ENCODE measurements at regions not wholly inside any gene's neighbourhood (a gene's known extent, or its start where the extent isn't known, plus 50 kb on each side); places are given as distances from the start of the nearest gene placed in this dataset.
"Not testable (repeated sequence)": the region's sequence is repeated elsewhere in the genome, so short reads cannot be mapped to it uniquely, and the experiment has no call there.

- DNase-seq: no peak
These were observed 61.3 kb upstream of the EN2 start for GRCh38 chr7:155396661-155397060.

- not testable (repeated sequence) for DNase-seq
These were observed 59.9 kb upstream of the EN2 start for GRCh38 chr7:155397758-155398714.

- no peak for DNase-seq
These were observed 59.0 kb upstream of the EN2 start for GRCh38 chr7:155398944-155399343.

GRCh38 chr7:155399577-155399976 is 58.4 kb upstream of the EN2 start:
- no peak for DNase-seq

GRCh38 chr7:155401231-155401630 is 56.7 kb upstream of the EN2 start:
- no peak for DNase-seq

GRCh38 chr7:155401884-155402283 is 56.0 kb upstream of the EN2 start:
- DNase-seq: no peak

- DNase-seq: no peak
These were observed 55.0 kb upstream of the EN2 start for GRCh38 chr7:155402941-155403340.

- no peak for DNase-seq
These were observed 53.0 kb upstream of the EN2 start for GRCh38 chr7:155404976-155405375.

- no peak for DNase-seq
These were observed 52.3 kb upstream of the EN2 start for GRCh38 chr7:155405399-155406318.

- no peak for DNase-seq
These were observed 50.1 kb upstream of the EN2 start for GRCh38 chr7:155407799-155408198.

Measured in skin of body (tissue), 1 donor.